H1 (cell line): ENCODE measurements at regions not wholly inside any gene's neighbourhood (a gene's known extent, or its start where the extent isn't known, plus 50 kb on each side); places are given as distances from the start of the nearest gene placed in this dataset.

Experiments
- ASH2L ChIP-seq: fragments of 200-600, 300-600 bp; sonication (generic); IDR thresholded peaks from one replicate; pipeline ENCODE4 v1.7.1; 2017; ENCODE audit warnings: low read length
- ATF2 ChIP-seq: IDR thresholded peaks from 2 replicates; pipeline ENCODE4 v1.6.1; 2012; ENCODE audit warnings: low read length, inconsistent platforms
- CHD7 ChIP-seq: fragments of 300-600 bp; sonication (generic); IDR thresholded peaks from 2 replicates; pipeline ENCODE4 v1.7.1; 2012; ENCODE audit warnings: low read length, moderate library complexity, mild to moderate bottlenecking, inconsistent platforms; ENCODE audit not compliant: insufficient replicate concordance
- HDAC6 ChIP-seq: IDR thresholded peaks from one replicate; pipeline ENCODE4 v1.7.1; 2012; ENCODE audit warnings: low read depth, mild to moderate bottlenecking, inconsistent platforms, low read length, moderate library complexity
- NANOG ChIP-seq: IDR thresholded peaks from 2 replicates; pipeline ENCODE4 v1.6.1; 2011; ENCODE audit warnings: low read length, low read depth, mild to moderate bottlenecking, inconsistent platforms; ENCODE audit not compliant: insufficient read depth, poor library complexity, severe bottlenecking
- RXRA ChIP-seq: IDR thresholded peaks from 2 replicates; pipeline ENCODE4 v1.6.1; 2011; ENCODE audit warnings: low read depth, mild to moderate bottlenecking, low read length, moderate library complexity; ENCODE audit not compliant: insufficient read depth
- SAP30 ChIP-seq: fragments of 300-600 bp; sonication (generic); IDR thresholded peaks from 2 replicates; pipeline ENCODE4 v1.7.1; 2012; ENCODE audit warnings: low read length, moderate library complexity, mild to moderate bottlenecking, inconsistent platforms; ENCODE audit not compliant: insufficient read depth, insufficient replicate concordance
- SIN3A ChIP-seq, 2 experiments: IDR thresholded peaks in 1 of 2; conservative IDR thresholded peaks in 1 of 2; 2 replicates each; pipeline ENCODE4 v1.6.1; 2011 to 2012; ENCODE audit warnings: low read length in 2 of 2, improper control_type of control experiment in 1 of 2, low read depth in 1 of 2, mild to moderate bottlenecking in 1 of 2
- SP4 ChIP-seq: IDR thresholded peaks from 2 replicates; pipeline ENCODE4 v1.6.1; 2012; ENCODE audit warnings: low read length, inconsistent platforms
- ZNF274 ChIP-seq: IDR thresholded peaks from 2 replicates; pipeline ENCODE4 v1.7.0; 2012; ENCODE audit warnings: low read length, borderline replicate concordance; ENCODE audit errors: extremely low read depth

- TF ChIP-seq CHD7 = no peak
- TF ChIP-seq SAP30 = no peak
- no peak for TF ChIP-seq SP4
- no peak for TF ChIP-seq SIN3A (conservative IDR thresholded peaks at IDR 0.05 in 1 of 2, IDR thresholded peaks at IDR 0.05 in 1 of 2; ENCODE audit: low read depth in 1 of 2, low read length in 2 of 2)
- TF ChIP-seq ZNF274 = no peak
- TF ChIP-seq RXRA = no peak
- TF ChIP-seq HDAC6 = no peak
- no peak for TF ChIP-seq ATF2
- no peak for TF ChIP-seq ASH2L
- TF ChIP-seq NANOG = no peak
- TF ChIP-seq, all 59 proteins: peak for 0
Measured at GRCh38 chr4:96347582-96347981, 507.7 kb downstream of the PDHA2 start (continued).
